ENCODE measurements at regions not wholly inside any gene's neighbourhood (a gene's known extent, or its start where the extent isn't known, plus 50 kb on each side); places are given as distances from the start of the nearest gene placed in this dataset.

DNA sequence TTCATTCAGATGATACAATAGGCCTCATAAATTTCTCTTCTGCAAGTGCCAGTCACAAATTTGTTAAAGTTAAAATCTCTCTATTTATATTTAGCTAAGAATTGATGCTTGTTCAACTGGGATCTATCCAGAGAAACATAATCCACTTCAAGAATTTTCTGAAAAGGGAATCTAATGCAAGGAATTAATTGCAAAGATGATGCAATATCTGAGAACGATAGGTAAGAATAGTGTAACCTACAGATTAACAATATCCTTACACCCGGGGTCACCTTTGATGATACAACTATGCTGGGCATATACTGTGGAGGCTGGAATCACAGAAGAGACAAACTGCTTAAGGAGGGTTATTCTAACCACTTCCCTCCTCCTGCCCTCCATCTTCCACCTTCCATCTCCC is 295.1 kb downstream of the FOXG1 start:
- H3K9me3 ChIP-seq, result no peaks in the 10 kb centered on the region
- WGBS, result 89% methylated on average over 2 of the region's 2 CpGs
- H3K36me3 ChIP-seq, result no peaks in the 10 kb centered on the region
- H3K4me3 ChIP-seq, result no peak overlapping the region
- no peaks in the 10 kb centered on the region for H3K4me1 ChIP-seq
- TF ChIP-seq, protein P1, sequence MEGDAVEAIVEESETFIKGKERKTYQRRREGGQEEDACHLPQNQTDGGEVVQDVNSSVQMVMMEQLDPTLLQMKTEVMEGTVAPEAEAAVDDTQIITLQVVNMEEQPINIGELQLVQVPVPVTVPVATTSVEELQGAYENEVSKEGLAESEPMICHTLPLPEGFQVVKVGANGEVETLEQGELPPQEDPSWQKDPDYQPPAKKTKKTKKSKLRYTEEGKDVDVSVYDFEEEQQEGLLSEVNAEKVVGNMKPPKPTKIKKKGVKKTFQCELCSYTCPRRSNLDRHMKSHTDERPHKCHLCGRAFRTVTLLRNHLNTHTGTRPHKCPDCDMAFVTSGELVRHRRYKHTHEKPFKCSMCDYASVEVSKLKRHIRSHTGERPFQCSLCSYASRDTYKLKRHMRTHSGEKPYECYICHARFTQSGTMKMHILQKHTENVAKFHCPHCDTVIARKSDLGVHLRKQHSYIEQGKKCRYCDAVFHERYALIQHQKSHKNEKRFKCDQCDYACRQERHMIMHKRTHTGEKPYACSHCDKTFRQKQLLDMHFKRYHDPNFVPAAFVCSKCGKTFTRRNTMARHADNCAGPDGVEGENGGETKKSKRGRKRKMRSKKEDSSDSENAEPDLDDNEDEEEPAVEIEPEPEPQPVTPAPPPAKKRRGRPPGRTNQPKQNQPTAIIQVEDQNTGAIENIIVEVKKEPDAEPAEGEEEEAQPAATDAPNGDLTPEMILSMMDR (IDR thresholded peaks at IDR 0.05), result no peak
- TF ChIP-seq POLR2AphosphoS5 (IDR thresholded peaks at IDR 0.05), result no peak
- H3K27me3 ChIP-seq, result no peaks in the 10 kb centered on the region
- DNase-seq (ENCODE audit: low spot score in 2 of 2), result no peak
- no peak overlapping the region for H3K27ac ChIP-seq

DNA sequence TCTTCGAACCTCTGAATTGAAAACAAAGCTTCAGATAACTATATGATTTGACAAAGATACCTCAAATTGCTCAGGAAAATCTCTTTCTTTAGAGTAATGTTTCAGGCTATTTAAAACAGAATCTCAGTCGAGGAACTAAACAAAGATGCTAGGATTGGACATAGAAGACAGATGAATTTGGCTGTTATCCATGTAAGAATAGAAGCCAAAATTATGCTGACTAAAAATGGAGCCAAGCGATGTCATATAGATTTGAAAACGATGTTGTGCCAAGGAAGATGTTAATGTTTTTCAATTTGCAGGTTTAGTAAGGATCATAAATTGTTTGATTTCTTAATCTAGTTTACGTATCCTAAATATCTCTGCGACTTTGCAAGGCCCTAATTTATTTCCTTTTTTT is 295.9 kb downstream of the FOXG1 start:
- Histone ChIP-seq H3K27ac (no peak overlapping the region), H3K36me3 (no peaks in the 10 kb centered on the region), H3K27me3 (no peaks in the 10 kb centered on the region), H3K4me3 (no peak overlapping the region), H3K4me1 (no peaks in the 10 kb centered on the region), H3K9me3 (no peaks in the 10 kb centered on the region)
- 58% methylated on average over 6 of the region's 6 CpGs for WGBS
- TF ChIP-seq, protein P1 (IDR thresholded peaks at IDR 0.05), result no peak
- no peak for TF ChIP-seq POLR2AphosphoS5 (IDR thresholded peaks at IDR 0.05)
- no peak for TF ChIP-seq POLR2A (IDR thresholded peaks at IDR 0.05)
- TF ChIP-seq EP300 (IDR thresholded peaks at IDR 0.05), result no peak
- no peak for DNase-seq (ENCODE audit: low spot score in 2 of 2)

DNA sequence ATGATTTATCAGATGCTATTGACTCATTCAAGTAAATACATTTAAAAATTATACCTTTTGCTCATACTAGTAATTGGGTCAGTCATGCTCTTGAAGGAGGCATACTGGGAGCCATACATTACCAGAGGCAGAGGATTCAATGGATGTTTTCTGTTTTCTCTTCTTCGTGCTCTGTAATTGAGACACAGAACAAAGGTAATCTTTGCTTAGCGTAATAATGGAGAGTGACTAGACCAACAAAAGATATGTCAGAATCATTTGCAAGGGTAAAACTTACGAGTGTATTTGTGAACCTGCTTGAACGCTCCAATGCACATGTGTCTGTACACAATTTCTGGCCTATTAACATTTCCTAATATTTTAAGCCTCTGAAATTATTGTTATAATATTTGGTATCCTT is 296.4 kb downstream of the FOXG1 start:
- Histone ChIP-seq H3K36me3 (no peaks in the 10 kb centered on the region), H3K27ac (no peak overlapping the region), H3K9me3 (no peaks in the 10 kb centered on the region), H3K4me3 (no peak overlapping the region), H3K4me1 (no peaks in the 10 kb centered on the region), H3K27me3 (no peaks in the 10 kb centered on the region)
- 84% methylated on average over 4 of the region's 4 CpGs for WGBS
- DNase-seq (ENCODE audit: low spot score in 2 of 2), result no peak
- TF ChIP-seq POLR2A (IDR thresholded peaks at IDR 0.05) (no peak), POLR2AphosphoS5 (IDR thresholded peaks at IDR 0.05) (no peak), EP300 (IDR thresholded peaks at IDR 0.05) (no peak)
- TF ChIP-seq, protein P1 (IDR thresholded peaks at IDR 0.05), result no peak

DNA sequence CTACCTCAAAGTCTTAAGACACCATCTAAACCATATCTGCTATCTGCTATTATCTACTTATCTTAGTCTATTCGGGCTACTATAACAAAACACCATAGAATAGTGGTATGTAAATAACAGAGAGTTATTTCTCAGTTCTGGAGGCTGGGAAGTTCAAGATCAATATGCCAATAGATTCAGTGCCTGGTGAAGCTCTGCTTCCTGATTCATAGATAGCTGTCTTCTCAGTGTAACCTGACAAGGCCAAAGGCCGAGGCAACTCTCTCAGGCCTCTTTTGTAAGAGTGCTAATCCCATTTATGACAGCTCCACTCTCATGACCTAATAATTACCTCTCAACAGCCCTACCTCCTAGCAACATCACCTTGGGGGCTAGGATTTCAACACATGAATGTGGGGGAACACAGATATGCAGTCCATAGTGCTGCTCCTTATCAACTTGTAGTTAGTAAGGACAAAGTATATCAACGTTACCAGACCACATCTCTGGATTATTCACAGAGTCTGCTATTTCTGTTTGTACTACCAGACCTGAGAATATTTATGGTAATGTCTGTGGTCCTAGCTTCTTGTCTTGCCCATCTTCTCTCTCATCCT is 297.8 kb downstream of the FOXG1 start:
- Histone ChIP-seq H3K9me3 (no peaks in the 10 kb centered on the region), H3K27ac (no peak overlapping the region), H3K27me3 (no peaks in the 10 kb centered on the region), H3K4me1 (no peaks in the 10 kb centered on the region), H3K36me3 (no peaks in the 10 kb centered on the region), H3K4me3 (no peak overlapping the region)
- no peak for DNase-seq (ENCODE audit: low spot score in 2 of 2)
- 81% methylated on average over 3 of the region's 3 CpGs for WGBS
- TF ChIP-seq POLR2AphosphoS5 (IDR thresholded peaks at IDR 0.05) (no peak), POLR2A (IDR thresholded peaks at IDR 0.05) (no peak), EP300 (IDR thresholded peaks at IDR 0.05) (no peak)
- TF ChIP-seq, protein P1 (IDR thresholded peaks at IDR 0.05), result no peak

DNA sequence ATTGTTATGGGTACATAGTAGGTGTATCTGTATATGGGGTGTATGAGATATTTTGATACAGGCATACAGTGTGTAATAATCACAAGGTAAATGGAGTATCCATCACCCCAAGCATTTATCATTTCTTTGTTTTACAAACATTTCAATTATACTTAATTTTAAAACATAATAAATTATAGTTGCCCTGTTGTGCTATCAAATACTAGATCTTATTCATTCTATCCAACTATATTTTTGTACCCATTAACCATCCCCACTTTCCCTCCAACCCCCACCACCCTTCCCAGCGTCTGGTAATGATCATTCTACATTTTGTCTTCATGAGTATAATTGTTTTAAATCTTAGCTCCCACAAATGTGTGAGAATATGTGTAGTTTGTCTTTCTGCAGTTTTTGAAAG is 302.6 kb downstream of the FOXG1 start:
- no peaks in the 10 kb centered on the region for H3K4me1 ChIP-seq
- H3K36me3 ChIP-seq, result no peaks in the 10 kb centered on the region
- no peaks in the 10 kb centered on the region for H3K27me3 ChIP-seq
- TF ChIP-seq EP300 (IDR thresholded peaks at IDR 0.05) (no peak), POLR2A (IDR thresholded peaks at IDR 0.05) (no peak), POLR2AphosphoS5 (IDR thresholded peaks at IDR 0.05) (no peak)
- TF ChIP-seq, protein P1 (IDR thresholded peaks at IDR 0.05), result no peak
- no peak for DNase-seq (ENCODE audit: low spot score in 2 of 2)
- 81% methylated on average over 1 of the region's 1 CpG for WGBS
- H3K9me3 ChIP-seq, result no peaks in the 10 kb centered on the region
- H3K27ac ChIP-seq, result no peak overlapping the region
- H3K4me3 ChIP-seq, result no peak overlapping the region

All from suprapubic skin (tissue), 4 donors.